MM.1S (cell line): ENCODE measurements at regions not wholly inside any gene's neighbourhood (a gene's known extent, or its start where the extent isn't known, plus 50 kb on each side); places are given as distances from the start of the nearest gene placed in this dataset.

Experiments used
- DNase-seq: peaks from one replicate; pipeline ENCODE4 v3.0.0-alpha.2; 2015
- H2AFZ ChIP-seq: fragments of 300-600 bp; sonication (generic); 2 replicates; pipeline ENCODE4 v1.6.0; 2016; ENCODE audit warnings: antibody characterized with exemption, low read length
- H3F3A ChIP-seq: fragments of 300-600 bp; sonication (generic); 2 replicates; pipeline ENCODE4 v1.6.1; 2016; ENCODE audit warnings: mild to moderate bottlenecking, antibody characterized with exemption, low read length, moderate library complexity, mixed read lengths; ENCODE audit not compliant: insufficient read depth
- H3K27ac ChIP-seq: fragments of 300-600 bp; sonication (generic); 2 replicates; pipeline ENCODE4 v1.5.1; 2016; ENCODE audit warnings: mild to moderate bottlenecking, low read length
- H3K27me3 ChIP-seq: fragments of 300-600 bp; sonication (generic); replicated peaks from 2 replicates; pipeline ENCODE4 v1.6.0; 2016; ENCODE audit warnings: low read length; ENCODE audit not compliant: insufficient read depth
- H3K36me3 ChIP-seq: fragments of 300-600 bp; sonication (generic); replicated peaks from 2 replicates; pipeline ENCODE4 v1.6.1; 2016; ENCODE audit warnings: mild to moderate bottlenecking, low read length, mixed read lengths; ENCODE audit not compliant: insufficient read depth
- H3K4me1 ChIP-seq: fragments of 300-600 bp; sonication (generic); 2 replicates; pipeline ENCODE4 v1.6.1; 2016; ENCODE audit warnings: low read length, mixed read lengths
- H3K4me2 ChIP-seq: fragments of 300-600 bp; sonication (generic); 2 replicates; pipeline ENCODE4 v1.6.0; 2016; ENCODE audit warnings: low read depth, low read length
- H3K4me3 ChIP-seq: fragments of 300-600 bp; sonication (generic); 2 replicates; pipeline ENCODE4 v1.5.1; 2016; ENCODE audit warnings: low read length, mixed read lengths
- H3K79me2 ChIP-seq: fragments of 300-600 bp; sonication (generic); 2 replicates; pipeline ENCODE4 v1.6.1; 2016; ENCODE audit warnings: mixed run types, low read length, mixed read lengths
- H3K9ac ChIP-seq: fragments of 300-600 bp; sonication (generic); 2 replicates; pipeline ENCODE4 v1.6.1; 2016; ENCODE audit warnings: low read length, mixed read lengths
- H3K9me2 ChIP-seq: fragments of 300-600 bp; sonication (generic); replicated peaks from 2 replicates; pipeline ENCODE4 v1.6.1; 2016; ENCODE audit warnings: mild to moderate bottlenecking, low read length, mixed read lengths; ENCODE audit not compliant: insufficient read depth
- H3K9me3 ChIP-seq: fragments of 300-600 bp; sonication (generic); replicated peaks from 2 replicates; pipeline ENCODE4 v1.6.1; 2016; ENCODE audit warnings: mild to moderate bottlenecking, low read length, mixed read lengths; ENCODE audit not compliant: insufficient read depth
- H4K20me1 ChIP-seq: fragments of 300-600 bp; sonication (generic); 2 replicates; pipeline ENCODE4 v1.6.1; 2016; ENCODE audit warnings: mild to moderate bottlenecking, low read length, moderate library complexity, mixed read lengths; ENCODE audit not compliant: insufficient read depth
- EZH2 ChIP-seq: fragments of 300-600 bp; sonication (generic); optimal IDR thresholded peaks from 2 replicates; pipeline ENCODE3; 2017; ENCODE audit warnings: low read depth, mild to moderate bottlenecking, antibody characterized with exemption, low read length, mixed read lengths
- EZH2phosphoT487 ChIP-seq: fragments of 300-600 bp; sonication (generic); IDR thresholded peaks from 2 replicates; pipeline ENCODE4 v1.6.1; 2018; ENCODE audit warnings: antibody characterized with exemption, low read length
- TF ChIP-seq, protein P1 (sequence below): fragments of 300-600 bp; sonication (generic); IDR thresholded peaks from 2 replicates; pipeline ENCODE4 v1.5.1; 2016; ENCODE audit warnings: antibody characterized with exemption, low read length, mixed read lengths

DNA sequence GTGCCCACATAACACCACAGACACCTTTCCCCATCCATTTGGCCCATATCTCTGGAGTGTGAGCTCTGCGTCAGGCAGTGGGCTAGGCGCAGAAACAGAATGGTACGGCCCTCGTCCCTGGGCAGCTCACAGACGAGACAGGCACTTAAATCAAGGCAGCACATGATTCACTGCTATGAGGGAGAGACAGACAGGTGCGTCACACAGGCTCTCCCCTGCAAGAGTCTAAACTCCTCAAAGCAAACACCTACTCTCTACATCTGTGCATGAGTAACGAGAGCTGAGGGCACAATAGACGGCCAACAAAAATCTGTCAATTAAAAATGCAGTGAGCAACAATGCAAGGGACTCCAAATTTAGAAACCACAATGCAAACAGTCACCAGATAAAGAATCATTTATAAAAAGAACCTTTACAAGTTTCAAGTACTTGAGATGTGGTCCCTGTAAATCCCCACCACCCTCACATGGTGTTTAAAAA is 348.9 kb downstream of the UQCRFS1 start:
- H3K79me2 ChIP-seq = no peaks in the 10 kb centered on the region
- H4K20me1 ChIP-seq = no peaks in the 10 kb centered on the region
- H3K4me2 ChIP-seq = no peak overlapping the region
- no peaks in the 10 kb centered on the region for H3K9me3 ChIP-seq
- H2AFZ ChIP-seq = no peak overlapping the region
- H3K27ac ChIP-seq = no peak overlapping the region
- no peaks in the 10 kb centered on the region; the same call in 1 of the 2 replicates for H3K27me3 ChIP-seq
- no peaks in the 10 kb centered on the region for H3F3A ChIP-seq
- H3K36me3 ChIP-seq = no peaks in the 10 kb centered on the region
- no peaks in the 10 kb centered on the region for H3K4me1 ChIP-seq
- no peaks in the 10 kb centered on the region for H3K9me2 ChIP-seq
- DNase-seq = no peak
- TF ChIP-seq EZH2 = no peak
- TF ChIP-seq EZH2phosphoT487 = no peak
- TF ChIP-seq, protein P1, sequence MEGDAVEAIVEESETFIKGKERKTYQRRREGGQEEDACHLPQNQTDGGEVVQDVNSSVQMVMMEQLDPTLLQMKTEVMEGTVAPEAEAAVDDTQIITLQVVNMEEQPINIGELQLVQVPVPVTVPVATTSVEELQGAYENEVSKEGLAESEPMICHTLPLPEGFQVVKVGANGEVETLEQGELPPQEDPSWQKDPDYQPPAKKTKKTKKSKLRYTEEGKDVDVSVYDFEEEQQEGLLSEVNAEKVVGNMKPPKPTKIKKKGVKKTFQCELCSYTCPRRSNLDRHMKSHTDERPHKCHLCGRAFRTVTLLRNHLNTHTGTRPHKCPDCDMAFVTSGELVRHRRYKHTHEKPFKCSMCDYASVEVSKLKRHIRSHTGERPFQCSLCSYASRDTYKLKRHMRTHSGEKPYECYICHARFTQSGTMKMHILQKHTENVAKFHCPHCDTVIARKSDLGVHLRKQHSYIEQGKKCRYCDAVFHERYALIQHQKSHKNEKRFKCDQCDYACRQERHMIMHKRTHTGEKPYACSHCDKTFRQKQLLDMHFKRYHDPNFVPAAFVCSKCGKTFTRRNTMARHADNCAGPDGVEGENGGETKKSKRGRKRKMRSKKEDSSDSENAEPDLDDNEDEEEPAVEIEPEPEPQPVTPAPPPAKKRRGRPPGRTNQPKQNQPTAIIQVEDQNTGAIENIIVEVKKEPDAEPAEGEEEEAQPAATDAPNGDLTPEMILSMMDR = no peak
- no peak overlapping the region for H3K9ac ChIP-seq
- no peak overlapping the region for H3K4me3 ChIP-seq

DNA sequence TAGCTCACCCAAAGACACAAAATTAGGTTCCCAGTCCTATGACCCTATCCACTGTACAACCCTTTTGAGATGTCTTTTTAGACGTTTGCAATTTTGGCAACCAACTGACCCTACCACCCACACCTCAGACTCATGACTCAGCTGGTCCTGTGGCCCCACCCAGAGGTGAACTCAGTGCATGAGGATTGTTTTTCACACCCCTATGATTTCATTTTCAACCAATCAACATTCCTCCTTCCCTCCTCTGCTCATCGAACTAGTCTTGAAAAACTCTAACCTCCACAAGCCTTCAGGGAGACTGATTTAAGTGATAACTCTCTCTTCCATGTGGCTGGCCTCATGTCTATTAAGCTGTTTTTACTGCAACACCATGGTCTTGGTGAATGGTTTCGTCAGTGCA is 350.7 kb downstream of the UQCRFS1 start:
- Histone ChIP-seq H3K36me3 (no peaks in the 10 kb centered on the region), H3K4me2 (no peak overlapping the region), H4K20me1 (no peaks in the 10 kb centered on the region), H3K79me2 (no peaks in the 10 kb centered on the region), H2AFZ (no peak overlapping the region), H3K9me3 (no peaks in the 10 kb centered on the region), H3K9me2 (no peaks in the 10 kb centered on the region), H3K4me1 (no peaks in the 10 kb centered on the region), H3K27me3 (no peaks in the 10 kb centered on the region), H3F3A (no peaks in the 10 kb centered on the region), H3K27ac (no peak overlapping the region), H3K9ac (no peak overlapping the region), H3K4me3 (no peak overlapping the region)
- no peak for DNase-seq
- TF ChIP-seq EZH2 = no peak
- TF ChIP-seq, protein P1 = no peak
- TF ChIP-seq EZH2phosphoT487 = no peak

DNA sequence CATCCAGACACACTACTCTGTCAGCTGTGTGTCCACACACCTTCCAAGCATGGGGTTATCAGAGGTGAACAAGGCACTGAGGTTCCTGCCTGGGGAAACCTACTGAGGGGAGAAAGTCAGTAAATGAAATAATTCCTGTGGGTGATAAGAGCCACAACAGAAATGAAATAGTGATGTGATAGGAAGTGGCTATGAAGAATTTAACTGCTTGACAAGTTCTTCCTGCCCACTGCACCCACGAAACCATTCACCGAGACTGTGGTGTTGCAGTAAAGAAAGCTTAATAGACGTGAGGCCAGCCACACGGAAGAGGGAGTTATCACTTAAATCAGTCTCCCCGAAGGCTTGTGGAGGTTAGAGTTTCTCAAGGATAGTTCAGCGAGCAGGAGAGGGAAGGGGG is 353.1 kb downstream of the UQCRFS1 start:
- no peaks in the 10 kb centered on the region for H3K79me2 ChIP-seq
- H3F3A ChIP-seq = no peaks in the 10 kb centered on the region
- no peak overlapping the region for H3K27ac ChIP-seq
- no peaks in the 10 kb centered on the region for H4K20me1 ChIP-seq
- no peak overlapping the region for H2AFZ ChIP-seq
- H3K9me2 ChIP-seq = no peaks in the 10 kb centered on the region
- no peaks in the 10 kb centered on the region for H3K9me3 ChIP-seq
- H3K27me3 ChIP-seq = no peaks in the 10 kb centered on the region
- no peak overlapping the region for H3K4me2 ChIP-seq
- no peak for DNase-seq
- no peaks in the 10 kb centered on the region for H3K36me3 ChIP-seq
- TF ChIP-seq EZH2phosphoT487 = no peak
- TF ChIP-seq EZH2 = no peak
- TF ChIP-seq, protein P1 = no peak
- no peak overlapping the region for H3K9ac ChIP-seq
- no peaks in the 10 kb centered on the region for H3K4me1 ChIP-seq
- H3K4me3 ChIP-seq = no peak overlapping the region
